HG03432 (cell line): ENCODE measurements at regions not wholly inside any gene's neighbourhood (a gene's known extent, or its start where the extent isn't known, plus 50 kb on each side); places are given as distances from the start of the nearest gene placed in this dataset.

Experiments
- ATAC-seq: cut with Tn5 transposase; IDR thresholded peaks from one replicate; pipeline ENCODE4 v1.9.1; 2021; ENCODE audit warnings: mild to moderate bottlenecking, moderate library complexity; ENCODE audit not compliant: unreplicated experiment

DNA sequence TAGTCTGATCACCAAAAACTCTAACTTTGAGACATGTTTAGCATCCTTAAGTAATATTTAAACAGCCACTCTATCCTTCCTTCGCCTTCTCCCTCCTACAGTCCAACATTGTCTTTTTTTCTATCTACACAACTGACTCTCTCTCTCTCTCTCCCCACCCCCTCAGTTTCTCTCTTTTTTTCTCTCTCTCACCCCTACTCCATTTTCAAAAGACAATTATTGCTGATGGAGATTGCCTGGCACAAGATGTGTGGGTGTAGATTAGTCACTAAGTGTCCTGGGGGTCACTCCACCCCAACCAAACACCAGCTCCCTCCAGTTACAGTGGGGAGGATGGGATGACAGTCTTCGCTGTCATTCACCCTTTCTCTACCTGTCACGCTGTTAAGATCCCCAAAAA is 94.5 kb upstream of the NFIA start:
- ATAC-seq: no peak

GRCh38 chr1:60984062-60984799 is 98.1 kb upstream of the NFIA start:
- ATAC-seq: peak; percentile 38

DNA sequence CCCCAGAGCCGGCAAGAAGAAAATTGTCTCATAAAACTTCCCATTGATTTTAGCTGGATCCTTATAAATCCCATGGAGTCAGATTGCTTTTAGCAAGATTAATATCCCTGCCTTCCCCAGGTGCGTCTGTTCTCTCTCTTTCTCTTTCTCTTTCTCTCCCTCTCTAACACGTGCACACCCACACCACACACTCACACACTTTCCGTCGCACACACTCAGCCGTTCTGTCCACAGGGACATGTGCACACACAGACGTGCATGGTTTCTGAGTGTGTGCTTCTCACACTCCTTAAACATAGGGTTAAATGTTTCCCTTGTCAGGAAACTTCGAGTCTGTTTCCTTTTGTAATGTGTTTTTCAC is 98.7 kb upstream of the NFIA start:
- no peak for ATAC-seq

- ATAC-seq: no peak
Measured at GRCh38 chr1:60982539-60982938, 99.8 kb upstream of the NFIA start.

DNA sequence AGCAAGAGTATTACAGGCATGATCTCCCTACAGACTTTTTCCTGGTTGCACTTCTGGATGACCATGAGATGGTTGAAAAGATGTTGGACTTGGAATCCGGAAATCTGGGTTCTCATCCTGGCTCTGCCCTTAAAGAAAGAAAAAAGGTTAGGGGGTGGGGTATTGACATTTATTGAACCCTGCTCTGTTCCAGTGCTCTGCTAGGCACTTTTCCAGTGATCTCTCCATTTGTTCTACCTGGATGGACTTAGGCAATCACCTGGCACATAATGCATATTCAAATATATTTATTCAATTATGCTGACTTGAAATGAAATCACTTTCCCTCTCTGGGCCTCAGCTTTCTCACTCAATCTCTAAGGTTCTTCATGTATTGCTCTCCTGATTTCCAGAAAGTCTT is 101.0 kb upstream of the NFIA start:
- no peak for ATAC-seq

DNA sequence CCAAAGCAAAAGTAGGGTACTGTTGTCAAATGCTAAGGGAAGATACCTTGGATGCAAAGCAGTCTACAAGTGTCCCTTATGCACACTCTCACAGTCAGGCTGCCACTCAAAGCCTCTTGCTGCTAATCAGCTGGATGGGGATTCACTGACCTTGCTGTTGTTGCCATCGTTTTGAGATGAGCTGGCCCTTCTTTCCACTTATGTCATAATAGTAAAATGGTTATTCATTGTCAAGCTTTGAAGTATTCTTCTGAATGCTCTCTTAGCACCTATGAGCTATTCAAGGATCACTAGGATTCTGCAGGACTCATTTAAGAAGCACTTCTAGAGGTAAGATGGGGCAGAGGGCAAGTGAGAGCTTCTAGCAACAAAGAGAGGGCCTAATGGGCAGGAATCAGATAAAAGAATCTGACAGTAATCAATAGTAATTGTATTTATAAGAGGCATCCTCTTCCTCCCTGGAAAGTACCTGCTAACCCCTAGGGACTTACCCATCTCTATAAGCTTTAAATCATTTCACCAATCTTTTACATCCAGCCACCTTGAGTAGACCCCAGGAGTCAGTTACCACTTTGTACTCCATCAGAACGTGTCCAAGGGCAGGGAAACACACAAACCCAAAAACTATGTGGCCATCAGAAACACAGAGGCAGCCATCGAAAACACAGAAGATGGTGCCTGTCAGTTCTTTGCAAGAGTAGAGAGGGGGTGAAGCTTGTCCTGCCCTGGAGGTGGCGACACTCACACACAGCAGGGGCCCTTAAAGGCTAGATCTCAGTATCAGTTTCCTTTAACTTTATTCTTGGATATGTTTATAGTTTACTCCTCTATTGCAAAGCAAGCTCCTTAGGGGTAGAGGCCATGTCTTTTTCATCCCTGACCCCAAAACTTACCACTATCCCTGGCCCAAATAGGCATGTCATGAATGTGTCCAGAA is 103.7 kb upstream of the NFIA start:
- peak; percentile 89 for ATAC-seq

- ATAC-seq: no peak
Measured at GRCh38 chr1:60977661-60978060, 104.7 kb upstream of the NFIA start.

GRCh38 chr1:60974524-60975372 is 107.6 kb upstream of the NFIA start:
- ATAC-seq: no peak

GRCh38 chr1:60973668-60974067 is 108.7 kb upstream of the NFIA start:
- no peak for ATAC-seq

- no peak for ATAC-seq
Measured at GRCh38 chr1:60972841-60973364, 109.5 kb upstream of the NFIA start.

DNA sequence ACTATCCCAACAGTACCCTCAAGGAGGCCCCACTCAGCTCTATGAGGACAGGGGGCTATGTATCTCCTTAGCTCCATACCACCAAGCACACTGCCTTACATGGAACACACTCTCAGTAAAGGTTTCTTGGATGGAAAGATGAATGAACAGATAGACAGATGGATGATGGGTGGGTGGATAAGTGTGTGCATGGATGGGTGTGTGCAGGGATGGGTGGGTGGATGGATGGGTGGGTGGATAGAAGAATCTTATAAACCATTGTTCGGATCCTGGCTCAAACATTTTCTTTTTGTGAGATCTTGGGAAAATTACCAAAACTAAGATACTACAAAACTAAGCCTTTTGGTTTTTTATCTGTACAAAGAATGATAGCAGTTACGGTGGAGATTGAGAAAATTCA is 111.0 kb upstream of the NFIA start:
- ATAC-seq: no peak

- ATAC-seq: no peak
Measured at GRCh38 chr1:60969971-60970509, 112.3 kb upstream of the NFIA start.

- no peak for ATAC-seq
Measured at GRCh38 chr1:60965280-60965854, 117.0 kb upstream of the NFIA start.

DNA sequence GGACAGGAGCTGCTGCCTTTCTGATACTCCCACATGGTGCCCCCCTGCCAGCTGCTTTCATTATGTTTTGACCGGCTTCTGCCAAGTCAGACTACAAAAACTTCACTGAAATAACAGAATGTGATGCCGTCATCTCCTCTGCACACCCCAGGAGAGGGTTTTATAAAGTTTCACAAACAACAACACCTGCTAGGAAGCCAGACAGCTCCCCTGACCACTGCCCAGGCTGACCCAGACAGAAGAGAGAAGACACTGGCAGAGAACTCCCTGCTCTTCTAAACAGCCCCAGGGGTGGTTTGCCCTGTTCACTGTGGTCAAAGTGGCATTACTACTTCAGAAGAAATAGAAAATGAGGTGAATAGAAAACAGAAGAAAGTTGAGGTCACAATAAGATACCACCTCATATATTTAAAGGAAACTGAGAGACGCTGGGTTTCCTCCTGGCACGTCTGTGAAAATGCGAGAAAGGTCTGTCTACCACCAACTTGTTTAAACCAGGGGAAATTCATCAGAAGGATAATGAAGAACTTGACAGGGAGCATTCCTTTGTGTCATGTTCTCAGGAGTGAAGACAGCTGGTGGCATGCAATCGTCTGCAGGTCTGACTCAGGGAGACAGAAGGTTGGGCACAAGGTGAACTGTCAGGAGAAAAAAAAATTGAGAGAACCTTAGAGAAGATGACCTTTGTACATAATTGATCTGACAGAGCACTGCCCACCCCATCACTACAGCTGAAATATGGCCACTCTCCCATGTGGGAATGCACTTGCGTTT is 119.0 kb upstream of the NFIA start:
- ATAC-seq: no peak

- no peak for ATAC-seq
Measured at GRCh38 chr1:60960891-60961461, 121.4 kb upstream of the NFIA start.

DNA sequence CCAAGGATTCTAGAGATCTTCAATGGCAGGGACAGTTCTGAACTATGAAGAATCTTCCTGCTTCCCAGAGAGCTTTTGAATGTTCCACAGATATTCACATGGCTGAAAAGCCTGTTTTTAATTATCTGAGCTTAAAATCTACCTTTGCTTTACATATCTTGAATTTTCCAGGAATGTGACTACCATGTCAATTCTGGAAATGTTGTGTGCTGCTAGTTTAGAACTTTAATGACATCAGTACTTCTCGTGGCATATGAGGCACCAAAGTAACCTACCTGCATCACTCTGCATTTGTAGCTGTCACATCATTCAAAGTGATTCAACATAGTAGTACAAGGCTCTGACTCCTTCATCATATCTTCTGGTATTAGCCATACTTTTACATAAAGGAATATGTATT is 122.7 kb upstream of the NFIA start:
- no peak for ATAC-seq

- ATAC-seq: no peak
Measured at GRCh38 chr1:60958001-60958400, 124.4 kb upstream of the NFIA start.

DNA sequence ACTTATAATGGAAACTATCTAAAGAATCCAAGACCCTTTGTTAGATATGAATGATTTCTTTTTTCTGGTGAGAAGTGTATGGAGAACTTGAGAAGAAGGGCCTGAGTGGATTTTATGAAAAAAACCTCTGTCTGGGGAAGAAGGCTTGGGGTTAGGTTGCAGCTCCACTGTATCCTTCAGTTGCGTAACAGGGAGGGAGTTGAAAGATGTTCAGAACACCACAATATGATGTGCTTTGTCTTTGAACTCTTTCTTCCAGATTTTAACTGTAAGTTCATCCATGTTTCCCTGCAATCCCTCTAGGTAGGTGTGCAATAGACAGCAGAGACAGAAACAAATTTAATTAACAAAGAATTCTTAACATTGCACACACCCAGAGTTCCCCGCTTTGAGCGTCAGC is 125.8 kb upstream of the NFIA start:
- ATAC-seq: no peak

DNA sequence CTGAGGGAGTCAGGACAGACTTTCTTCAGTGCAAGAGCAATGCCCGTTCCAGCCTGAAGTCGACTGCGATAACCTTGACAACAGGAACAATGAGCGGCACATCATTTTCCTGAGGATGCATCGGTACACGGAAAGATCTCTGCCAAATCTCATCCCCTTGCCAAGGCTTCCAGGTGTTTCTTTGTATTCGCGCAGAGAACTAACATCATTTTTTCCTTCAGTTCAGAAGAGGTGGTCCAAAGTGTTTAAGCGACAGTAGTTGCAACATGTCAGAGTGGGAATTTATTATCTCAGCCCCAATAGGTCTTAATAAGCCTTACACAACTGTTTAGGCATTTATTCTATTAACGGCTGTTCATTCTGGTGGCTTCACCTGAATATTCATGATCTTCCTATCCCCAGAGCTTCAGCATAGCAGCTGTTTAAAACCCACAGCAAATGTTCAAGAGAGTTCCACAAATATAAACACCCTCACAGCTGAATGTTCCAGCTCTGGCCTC is 129.7 kb upstream of the NFIA start:
- no peak for ATAC-seq
